Effector CD8-positive, alpha-beta T cell (primary cell): ENCODE measurements at regions not wholly inside any gene's neighbourhood (a gene's known extent, or its start where the extent isn't known, plus 50 kb on each side); places are given as distances from the start of the nearest gene placed in this dataset.
"Not testable (repeated sequence)": the region's sequence is repeated elsewhere in the genome, so short reads cannot be mapped to it uniquely, and the experiment has no call there.

Experiments
- DNase-seq: peaks from one replicate; lab custom pipeline; 2025; lab: John Stamatoyannopoulos, UW

GRCh38 chr10:131363416-131363815 is 51.9 kb upstream of the TCERG1L start:
- DNase-seq, result no peak

GRCh38 chr10:131371571-131371970 is 60.0 kb upstream of the TCERG1L start:
- DNase-seq, result no peak

DNA sequence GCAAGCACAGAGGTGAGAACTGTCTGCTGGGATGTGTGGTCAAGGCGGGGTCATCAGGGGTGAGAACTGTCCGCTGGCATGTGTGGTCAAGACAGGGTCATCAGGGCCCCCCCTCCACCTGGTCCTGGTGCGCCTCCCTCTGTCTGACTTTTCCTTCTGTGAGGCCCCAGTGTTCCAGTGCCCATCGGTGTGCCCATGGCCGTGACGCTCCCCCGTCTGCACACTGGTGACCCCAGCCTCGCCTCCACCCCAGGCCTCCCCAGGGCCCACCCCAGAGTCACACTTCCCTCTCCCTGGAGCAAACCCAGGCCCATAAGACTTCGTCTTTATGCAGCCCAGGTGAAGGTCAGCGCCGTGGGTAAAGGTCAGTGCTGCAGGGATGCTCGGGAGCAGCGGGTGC is 70.1 kb upstream of the TCERG1L start:
- no peak for DNase-seq

DNA sequence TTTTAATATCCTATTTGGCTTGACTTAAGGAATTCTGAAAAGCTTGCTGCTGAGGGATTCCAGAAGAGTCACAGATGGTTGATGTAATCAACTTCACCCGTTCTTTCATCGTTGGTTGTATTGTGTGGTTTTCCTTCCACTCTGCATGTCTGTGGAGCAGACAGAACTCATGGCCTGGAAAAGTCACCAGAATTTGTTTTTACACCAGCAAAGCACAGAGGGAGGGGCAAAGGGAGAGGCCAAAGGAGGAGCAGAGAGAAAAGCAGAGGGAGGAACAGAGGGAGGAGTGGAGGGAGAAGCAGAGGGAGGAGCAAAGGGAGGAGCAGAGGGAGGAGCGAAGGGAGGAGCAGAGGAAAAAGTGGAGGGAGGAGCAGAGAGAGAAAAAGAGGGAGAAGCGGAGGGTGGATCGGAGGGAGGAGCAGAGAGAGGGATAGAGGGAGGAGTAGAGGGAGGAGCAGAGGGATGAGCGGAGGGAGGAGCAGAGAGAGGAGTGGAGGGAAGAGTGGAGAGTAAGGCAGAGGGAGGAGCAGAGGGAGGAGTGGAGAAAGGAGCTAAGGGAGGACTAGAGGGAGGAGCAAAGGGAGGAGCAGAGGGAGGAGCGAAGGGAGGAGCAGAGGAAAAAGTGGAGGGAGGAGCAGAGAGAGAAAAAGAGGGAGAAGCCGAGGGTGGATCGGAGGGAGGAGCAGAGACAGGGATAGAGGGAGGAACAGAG is 73.8 kb upstream of the TCERG1L start:
- not testable (repeated sequence) for DNase-seq

- DNase-seq, result no peak
Measured at GRCh38 chr10:131387018-131387529, 75.6 kb upstream of the TCERG1L start.

DNA sequence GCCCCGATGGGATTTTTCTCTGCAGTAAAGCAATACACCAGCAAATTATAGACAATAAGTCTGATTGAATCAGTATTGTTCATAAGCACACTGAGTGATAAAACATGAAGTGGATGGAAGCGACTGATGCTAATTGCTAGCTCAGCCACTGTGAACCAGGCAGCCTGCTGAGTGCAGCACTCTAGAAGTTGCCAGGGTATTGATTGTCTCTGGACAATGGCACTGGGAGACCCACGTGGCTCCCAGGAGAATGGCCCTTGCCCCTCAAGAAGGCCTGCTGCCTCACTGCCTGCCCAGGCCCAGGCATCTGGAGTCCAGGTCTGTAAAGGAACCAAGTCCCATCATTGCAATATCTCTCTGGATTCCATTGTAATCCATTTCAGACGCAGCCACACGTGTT is 80.4 kb upstream of the TCERG1L start:
- DNase-seq, result no peak

DNA sequence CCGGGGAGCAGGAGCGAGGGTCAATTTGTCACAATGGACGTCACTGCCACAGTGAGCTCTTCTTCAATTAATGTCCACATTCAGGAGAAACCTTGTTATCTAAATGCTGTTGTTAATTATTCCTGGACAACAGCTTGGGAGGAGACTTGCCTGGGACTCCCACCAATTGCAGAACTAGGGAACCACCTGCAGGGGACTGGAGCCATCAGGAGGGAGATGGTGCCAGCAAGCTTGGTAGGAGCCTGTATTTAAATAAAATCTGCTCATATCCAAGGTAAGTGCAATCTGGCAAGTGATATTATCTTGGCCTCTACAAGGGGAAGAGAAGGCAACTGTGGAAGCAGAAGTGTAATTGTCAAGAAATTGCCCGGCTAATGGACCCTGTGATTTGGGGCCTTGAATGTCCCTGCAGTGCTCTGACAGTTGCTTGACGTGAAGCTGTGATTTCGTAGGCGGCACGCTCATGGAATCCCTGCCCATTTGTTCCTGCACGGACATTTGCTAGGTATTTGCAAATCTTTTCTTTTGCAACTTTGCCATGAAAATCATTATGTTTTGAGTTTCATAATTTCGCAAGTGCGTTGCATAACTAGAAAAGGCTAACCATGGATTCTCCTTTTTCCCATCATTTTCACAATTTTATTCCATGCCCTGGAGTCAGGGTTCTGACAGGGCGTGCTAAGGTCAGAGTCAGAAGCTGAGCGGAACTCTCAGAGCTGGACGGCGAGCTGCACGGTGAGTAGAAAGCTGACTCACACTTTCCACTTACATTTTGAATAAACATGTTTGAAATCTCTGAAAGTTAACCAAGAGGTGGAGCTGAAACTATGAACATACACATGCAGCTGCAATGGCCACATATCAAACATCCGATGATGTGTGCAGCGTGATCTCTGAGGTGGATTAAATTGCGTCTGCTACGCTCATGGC is 84.9 kb upstream of the TCERG1L start:
- no peak for DNase-seq

DNA sequence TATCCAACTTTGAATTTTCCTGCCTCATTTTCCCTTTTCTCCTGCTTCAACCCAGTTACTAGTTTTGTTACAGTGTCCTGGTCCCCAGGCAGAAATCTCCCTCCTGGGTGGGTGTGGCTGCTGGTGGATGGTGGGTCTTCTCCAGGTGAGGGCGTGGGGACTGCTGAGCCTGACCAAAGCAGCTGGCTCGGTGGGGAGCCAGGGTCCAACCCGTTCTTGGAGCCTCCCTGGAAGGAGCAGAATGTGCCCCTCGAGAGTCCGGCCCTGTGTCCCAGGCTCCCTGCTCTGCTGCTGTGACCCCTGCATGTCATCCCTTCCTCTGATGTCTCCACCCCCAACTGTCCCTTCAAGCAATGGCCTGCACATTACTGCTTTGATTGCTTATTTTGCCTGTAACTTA is 86.6 kb upstream of the TCERG1L start:
- no peak for DNase-seq

DNA sequence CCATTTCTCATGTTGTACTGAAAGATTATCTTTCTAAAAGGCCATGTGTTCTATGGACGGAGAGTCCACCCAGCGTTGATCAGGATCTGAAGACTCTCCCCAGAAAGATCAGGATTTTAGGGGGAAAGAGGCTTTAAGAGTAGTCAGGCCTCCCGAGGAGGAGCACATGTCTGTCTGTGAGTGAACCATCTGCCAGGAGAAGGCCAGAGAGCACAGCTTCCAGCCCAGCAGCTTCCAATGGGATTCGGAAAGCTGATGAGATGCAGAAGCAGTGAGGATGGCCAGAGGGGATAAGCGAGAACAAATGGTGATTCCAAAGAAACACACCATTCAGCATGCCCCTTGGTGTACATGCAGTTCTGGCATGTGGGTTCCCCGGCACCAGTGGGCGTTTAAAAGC is 88.5 kb upstream of the TCERG1L start:
- DNase-seq, result no peak

- no peak for DNase-seq
Measured at GRCh38 chr10:131400513-131400912, 89.0 kb upstream of the TCERG1L start.

DNA sequence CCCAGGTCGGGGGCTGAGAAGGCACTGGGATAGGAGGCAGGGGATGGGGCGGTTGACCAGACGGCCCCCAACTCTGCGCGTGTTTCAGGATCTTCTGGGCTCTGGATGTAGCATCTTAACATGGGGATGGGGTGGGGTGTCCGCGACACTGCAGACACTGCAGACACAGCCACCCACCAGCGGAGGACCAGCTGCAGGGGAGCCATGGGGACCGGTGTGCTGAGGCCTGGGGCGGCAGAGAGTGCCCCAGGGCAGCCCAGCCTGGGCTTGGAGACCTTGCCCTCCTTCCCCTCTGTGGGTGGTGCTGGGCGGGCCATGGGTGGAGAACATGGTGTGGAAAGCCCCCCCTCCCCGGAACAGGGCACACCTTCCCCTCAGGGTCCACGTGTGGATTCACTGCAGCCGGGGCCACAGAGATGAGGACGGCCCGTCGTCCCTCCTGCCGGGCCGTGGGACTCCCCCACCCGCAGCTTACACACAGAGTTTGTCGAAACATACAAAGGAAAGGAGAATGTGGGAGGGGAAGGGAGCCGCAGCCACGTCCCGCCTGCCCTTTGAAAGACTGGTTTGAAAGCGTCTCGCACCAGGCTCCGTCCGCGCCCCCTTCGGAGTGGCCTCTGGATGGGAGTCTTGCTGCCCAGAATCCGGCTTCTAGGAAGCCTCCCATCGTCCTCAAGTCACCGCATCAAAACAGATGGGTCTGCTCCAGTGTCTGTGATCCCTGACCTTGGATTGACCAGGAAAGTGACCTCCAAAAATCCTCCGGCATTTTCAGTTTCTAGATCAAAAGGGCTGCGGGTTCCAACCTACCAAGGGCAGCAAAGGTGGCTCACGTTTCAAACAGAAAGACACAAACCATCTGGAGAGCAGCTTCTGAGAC is 91.5 kb upstream of the TCERG1L start:
- no peak for DNase-seq

- no peak for DNase-seq
Measured at GRCh38 chr10:131403936-131404335, 92.4 kb upstream of the TCERG1L start.

GRCh38 chr10:131404886-131405285 is 93.4 kb upstream of the TCERG1L start:
- no peak for DNase-seq

GRCh38 chr10:131406676-131407392 is 95.3 kb upstream of the TCERG1L start:
- no peak for DNase-seq

GRCh38 chr10:131418681-131419080 is 107.2 kb upstream of the TCERG1L start:
- no peak for DNase-seq

GRCh38 chr10:131419797-131420196 is 108.3 kb upstream of the TCERG1L start:
- no peak for DNase-seq

GRCh38 chr10:131420867-131421266 is 109.3 kb upstream of the TCERG1L start:
- no peak for DNase-seq

- no peak for DNase-seq
Measured at GRCh38 chr10:131421381-131421780, 109.9 kb upstream of the TCERG1L start.

GRCh38 chr10:131422731-131423130 is 111.2 kb upstream of the TCERG1L start:
- no peak for DNase-seq

DNA sequence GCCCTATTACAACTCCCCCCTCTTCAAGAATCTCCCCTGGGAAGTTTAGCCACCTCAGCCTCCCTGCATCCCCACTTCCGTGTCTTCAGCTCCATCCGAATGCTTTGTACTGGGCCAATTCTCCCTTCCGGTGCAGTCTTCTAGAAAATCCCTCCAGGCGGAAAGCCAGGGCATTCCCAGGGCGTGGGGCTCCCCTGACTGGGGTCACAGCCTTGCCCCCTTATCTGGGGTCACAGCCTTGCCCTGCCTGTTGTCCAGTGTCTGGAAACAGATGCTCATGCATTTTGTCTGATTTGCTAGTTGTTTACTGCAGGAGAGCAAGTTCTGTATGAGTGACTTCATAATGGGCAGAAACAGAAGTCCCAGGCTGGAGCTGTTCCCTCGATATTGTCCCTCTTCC is 112.5 kb upstream of the TCERG1L start:
- DNase-seq, result no peak

DNA sequence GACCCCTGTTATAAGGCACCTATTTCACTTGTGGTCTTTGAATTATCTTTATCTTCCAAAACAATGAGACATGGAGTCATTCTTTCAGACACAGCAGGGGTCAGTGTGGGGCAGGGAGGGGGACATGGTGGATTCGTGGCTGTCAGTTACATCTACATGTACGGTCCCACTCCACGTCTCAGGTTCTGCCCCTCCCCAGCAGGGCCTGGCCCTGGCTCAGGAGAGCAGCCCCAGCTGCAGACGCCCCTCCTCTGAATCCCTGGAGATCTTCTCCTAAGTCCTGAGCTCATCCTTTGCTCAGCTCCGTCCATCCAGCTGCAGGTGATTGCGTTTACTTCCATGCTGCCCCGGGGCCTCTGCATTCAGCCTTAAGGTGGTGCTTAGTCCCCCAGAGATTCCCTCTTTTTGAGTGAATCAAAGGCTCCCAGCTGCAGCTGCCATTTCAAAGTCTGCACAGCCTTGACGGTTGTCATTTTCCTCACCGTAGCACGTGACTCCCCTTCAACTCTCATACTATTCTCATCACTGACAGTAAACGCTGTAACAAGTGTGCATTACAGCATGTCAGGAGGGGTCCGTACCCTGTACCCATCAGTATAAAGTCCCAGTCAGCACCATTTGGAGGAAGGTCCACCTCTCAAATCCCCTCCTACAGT is 113.4 kb upstream of the TCERG1L start:
- DNase-seq, result no peak
